RWPE1 (cell line): ENCODE measurements at regions not wholly inside any gene's neighbourhood (a gene's known extent, or its start where the extent isn't known, plus 50 kb on each side); places are given as distances from the start of the nearest gene placed in this dataset.
"Not testable (repeated sequence)": the region's sequence is repeated elsewhere in the genome, so short reads cannot be mapped to it uniquely, and the experiment has no call there.

Source experiments
- CTCF ChIA-PET: fragments of 350-600 bp; sonication (Branson Sonifier 250); formaldehyde crosslinking; extraction: SDS; loops from one replicate; lab custom pipeline; 2021; lab: Yijun Ruan, JAX
- POLR2A ChIA-PET: fragments of 400-600 bp; formaldehyde crosslinking; extraction: SDS; loops from one replicate; lab custom pipeline; 2020; ENCODE audit warnings: antibody characterized with exemption; ENCODE audit not compliant: low non-redundant PET; lab: Yijun Ruan, JAX
- DNase-seq: peaks from one replicate; pipeline ENCODE4 v3.0.0; 2012; ENCODE audit warnings: low spot score
- H3K27ac ChIP-seq: fragments of 450-650 bp; 2 replicates; pipeline ENCODE4 v1.5.1; 2017
- TF ChIP-seq, protein P1 (sequence below): fragments of 450-650 bp; conservative IDR thresholded peaks from 2 replicates; pipeline ENCODE4 v1.5.1; 2017; ENCODE audit warnings: low read depth, mild to moderate bottlenecking

DNA sequence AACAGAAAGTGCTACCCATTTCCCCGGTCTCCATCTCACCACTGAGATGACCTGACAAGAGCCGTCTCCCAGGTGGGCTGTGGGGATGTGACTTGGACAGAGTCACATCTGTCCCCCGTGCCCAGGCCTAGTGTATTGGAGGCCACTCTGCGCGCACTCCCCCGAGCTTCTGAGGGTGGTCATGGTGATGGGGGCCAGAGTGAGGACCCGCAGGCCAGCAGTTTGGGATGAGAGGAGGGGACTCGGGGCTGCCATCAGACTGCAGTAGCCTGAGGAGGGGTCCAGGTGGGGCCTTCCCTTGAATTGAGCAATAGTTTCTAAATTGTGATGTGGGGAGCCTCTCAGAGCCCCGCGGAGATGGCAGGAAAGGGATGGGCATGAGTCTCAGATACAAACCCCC, 852.6 kb downstream of the TBC1D22A start:
- DNase-seq: no peak
- TF ChIP-seq, protein P1, sequence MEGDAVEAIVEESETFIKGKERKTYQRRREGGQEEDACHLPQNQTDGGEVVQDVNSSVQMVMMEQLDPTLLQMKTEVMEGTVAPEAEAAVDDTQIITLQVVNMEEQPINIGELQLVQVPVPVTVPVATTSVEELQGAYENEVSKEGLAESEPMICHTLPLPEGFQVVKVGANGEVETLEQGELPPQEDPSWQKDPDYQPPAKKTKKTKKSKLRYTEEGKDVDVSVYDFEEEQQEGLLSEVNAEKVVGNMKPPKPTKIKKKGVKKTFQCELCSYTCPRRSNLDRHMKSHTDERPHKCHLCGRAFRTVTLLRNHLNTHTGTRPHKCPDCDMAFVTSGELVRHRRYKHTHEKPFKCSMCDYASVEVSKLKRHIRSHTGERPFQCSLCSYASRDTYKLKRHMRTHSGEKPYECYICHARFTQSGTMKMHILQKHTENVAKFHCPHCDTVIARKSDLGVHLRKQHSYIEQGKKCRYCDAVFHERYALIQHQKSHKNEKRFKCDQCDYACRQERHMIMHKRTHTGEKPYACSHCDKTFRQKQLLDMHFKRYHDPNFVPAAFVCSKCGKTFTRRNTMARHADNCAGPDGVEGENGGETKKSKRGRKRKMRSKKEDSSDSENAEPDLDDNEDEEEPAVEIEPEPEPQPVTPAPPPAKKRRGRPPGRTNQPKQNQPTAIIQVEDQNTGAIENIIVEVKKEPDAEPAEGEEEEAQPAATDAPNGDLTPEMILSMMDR: no peak
- ChIA-PET POLR2A (no interaction called here), CTCF (no interaction called here)
- no peak overlapping the region for H3K27ac ChIP-seq

DNA sequence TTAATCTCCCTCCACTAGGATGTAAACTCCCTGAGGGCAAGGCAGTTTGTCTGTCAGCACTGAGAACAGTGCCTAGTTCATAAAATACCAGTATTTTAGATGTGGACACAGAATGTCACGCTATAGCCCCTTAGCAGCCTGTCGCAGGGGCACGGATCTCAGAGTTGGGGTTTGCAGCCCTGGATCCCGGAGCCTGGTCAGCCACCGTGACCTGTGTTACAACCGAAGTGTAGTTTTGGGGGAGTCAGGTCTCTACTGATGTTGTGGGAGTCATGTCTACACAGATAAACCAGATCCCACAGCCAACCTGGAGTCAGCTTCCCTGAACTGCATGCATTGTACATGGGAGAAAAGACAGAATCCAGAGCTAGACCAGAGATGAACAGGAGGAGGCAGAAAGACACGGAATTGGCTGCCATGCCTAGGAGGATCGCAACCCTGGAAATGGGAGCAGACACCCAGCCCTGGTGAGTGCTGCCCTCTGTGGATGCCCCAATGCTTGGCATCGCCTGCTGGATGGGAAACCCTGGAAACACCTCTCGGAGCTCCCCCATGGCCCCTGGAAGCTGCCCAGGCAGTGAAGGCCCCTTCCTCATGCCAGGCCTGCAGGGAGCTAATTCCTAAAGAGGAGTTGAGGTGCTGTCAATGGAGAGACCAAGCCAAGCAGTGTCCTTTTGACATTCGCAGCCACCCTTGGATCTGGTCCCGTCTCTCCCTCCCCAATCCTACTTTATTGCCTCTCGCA, 851.3 kb downstream of the TBC1D22A start:
- TF ChIP-seq, protein P1: no peak
- POLR2A ChIA-PET: no interaction called here
- DNase-seq: no peak
- H3K27ac ChIP-seq: no peak overlapping the region
- CTCF ChIA-PET: no interaction called here

DNA sequence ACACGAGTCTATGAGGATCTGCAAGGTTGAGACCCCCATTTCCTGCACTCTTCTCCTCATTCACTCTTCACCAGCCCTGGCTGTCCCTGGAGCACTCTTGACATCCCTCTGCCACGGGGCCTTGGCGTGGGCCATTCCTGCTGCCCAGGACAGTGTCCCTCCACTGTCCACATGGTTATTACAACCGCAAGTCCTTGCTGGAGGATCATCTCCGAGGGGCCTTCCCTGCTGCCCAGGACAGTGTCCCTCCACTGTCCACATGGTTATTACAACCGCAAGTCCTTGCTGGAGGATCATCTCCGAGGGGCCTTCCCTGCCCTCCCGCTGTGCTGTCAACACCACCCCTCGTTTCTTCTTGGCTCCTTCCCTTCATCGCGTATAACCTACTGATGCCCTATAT, 850.7 kb downstream of the TBC1D22A start:
- POLR2A ChIA-PET, CTCF ChIA-PET, DNase-seq, H3K27ac ChIP-seq: not testable (repeated sequence)

DNA sequence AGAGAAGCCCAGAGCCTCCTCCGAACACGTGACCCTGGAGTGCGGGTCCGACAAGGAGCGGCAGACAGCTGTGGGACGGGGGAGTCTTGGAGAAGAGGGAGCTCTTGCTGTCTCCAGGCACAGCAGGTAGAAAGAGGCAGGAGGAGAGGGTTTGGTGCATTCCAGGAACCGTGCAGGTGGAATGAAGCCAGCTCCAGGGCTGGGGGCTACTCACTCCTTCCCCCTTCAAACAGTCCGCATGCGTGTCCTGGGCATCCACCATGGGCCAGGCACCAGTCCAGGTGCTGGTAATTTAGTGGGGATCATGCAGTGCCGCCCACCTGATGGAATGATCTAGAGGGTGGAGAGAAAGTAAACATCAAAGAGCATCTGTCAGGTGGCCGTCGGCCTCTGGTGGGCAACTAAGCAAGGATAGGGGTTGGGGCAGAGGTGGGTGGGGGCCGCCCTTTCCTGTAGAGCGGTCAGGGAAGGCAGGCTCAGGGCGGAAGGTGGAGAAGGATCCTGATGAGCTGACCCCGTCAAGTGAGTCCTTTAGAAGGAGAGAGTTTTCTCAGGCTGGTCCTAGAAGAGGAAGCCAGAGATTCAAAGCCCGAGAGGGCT, 850.0 kb downstream of the TBC1D22A start:
- no peak for DNase-seq
- H3K27ac ChIP-seq: no peak overlapping the region
- CTCF ChIA-PET: no interaction called here
- POLR2A ChIA-PET: no interaction called here
- TF ChIP-seq, protein P1: no peak

DNA sequence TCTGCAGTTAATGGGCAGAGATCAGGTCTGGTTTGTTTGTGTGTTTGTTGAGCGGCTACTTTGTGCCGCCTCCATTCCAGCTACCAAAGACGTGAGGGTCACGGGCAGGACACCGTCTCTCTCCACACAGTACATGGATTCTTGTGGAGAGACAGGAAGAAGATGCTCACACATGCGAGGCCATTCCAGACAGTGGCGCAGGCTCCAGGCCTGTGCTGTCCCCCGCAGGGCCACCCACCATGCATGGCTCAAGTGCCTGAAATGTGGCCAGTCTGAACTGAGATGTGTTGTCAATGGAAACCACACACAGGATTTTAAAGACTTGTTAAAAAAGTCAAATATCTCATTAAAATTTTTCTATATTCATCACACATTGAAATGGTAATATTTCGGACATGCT, 848.3 kb downstream of the TBC1D22A start:
- ChIA-PET CTCF (interaction anchor here (0.5 kb wide), 1 partner anchor 13 kb away, joined by 3 read pairs; no protein-coding TSS in a partner anchor), POLR2A (no interaction called here)
- TF ChIP-seq, protein P1: no peak
- DNase-seq: no peak
- no peak overlapping the region for H3K27ac ChIP-seq

DNA sequence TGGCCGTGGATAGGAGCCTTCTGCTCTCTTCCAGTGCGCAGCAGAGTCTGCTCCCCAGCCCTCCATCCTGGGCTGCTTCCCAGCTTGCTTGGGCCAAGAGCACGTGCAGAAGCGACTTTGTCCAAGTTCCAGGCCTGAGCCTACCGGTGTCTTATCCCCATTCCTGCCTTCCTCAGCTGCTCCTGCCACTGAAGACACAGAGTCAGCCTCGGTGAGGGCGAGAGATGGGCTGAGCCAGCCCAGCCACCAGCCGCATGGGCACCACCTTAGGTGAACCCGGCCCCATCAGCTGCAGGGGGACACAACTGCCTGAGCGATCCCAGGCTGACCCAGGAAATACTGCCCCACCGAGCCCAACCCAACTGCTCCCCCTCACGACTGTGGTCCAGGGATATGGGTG, 847.8 kb downstream of the TBC1D22A start:
- no peak overlapping the region for H3K27ac ChIP-seq
- ChIA-PET POLR2A (no interaction called here), CTCF (interaction anchor here (0.5 kb wide), 1 partner anchor 13 kb away, joined by 3 read pairs; no protein-coding TSS in a partner anchor)
- TF ChIP-seq, protein P1: no peak
- DNase-seq: no peak

DNA sequence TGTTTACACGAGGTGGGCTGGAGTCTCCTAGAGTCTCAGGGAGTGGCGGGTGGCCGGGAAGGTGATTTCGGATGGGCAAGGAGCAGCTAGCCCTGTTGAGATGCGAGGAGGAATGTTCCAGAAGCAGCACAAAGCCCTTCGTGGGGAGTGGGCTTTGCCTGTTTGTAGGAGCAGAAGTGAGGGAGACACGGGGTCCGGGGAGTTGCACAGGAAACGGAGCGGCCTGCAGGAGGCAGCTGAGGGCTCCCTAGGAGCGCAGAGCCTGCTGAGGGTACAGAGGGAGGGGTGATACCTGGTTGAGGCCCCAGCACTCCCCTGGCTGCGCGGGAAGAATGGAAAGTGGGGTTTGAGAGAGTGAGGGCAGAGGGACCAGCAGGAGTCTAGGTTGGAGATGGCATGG, 847.2 kb downstream of the TBC1D22A start:
- TF ChIP-seq, protein P1: no peak
- H3K27ac ChIP-seq: no peak overlapping the region
- ChIA-PET POLR2A (interaction anchor here (0.7 kb wide), 1 partner anchor 223 kb away, joined by 3 read pairs; no protein-coding TSS in a partner anchor), CTCF (no interaction called here)
- DNase-seq: no peak
